ENCODE measurements at regions not wholly inside any gene's neighbourhood (a gene's known extent, or its start where the extent isn't known, plus 50 kb on each side); places are given as distances from the start of the nearest gene placed in this dataset.

GRCh38 chr11:96506953-96507354 is 117.1 kb downstream of the JRKL start:
- TF ChIP-seq HDAC2 (IDR thresholded peaks at IDR 0.05): no peak
- TF ChIP-seq PBX3 (IDR thresholded peaks at IDR 0.05): no peak
- no peak for TF ChIP-seq CTCF (IDR thresholded peaks at IDR 0.05)
- TF ChIP-seq POLR2A (IDR thresholded peaks at IDR 0.05; ENCODE audit: low read length): no peak
- TF ChIP-seq GATA3 (IDR thresholded peaks at IDR 0.05; ENCODE audit: borderline replicate concordance): no peak
- no peak for TF ChIP-seq REST (IDR thresholded peaks at IDR 0.05)
- TF ChIP-seq RAD21 (conservative IDR thresholded peaks at IDR 0.05 in 1 of 2, IDR thresholded peaks at IDR 0.05 in 1 of 2): no peak
- no peak for TF ChIP-seq JUN (IDR thresholded peaks at IDR 0.05)
- TF ChIP-seq RNF2 (IDR thresholded peaks at IDR 0.05; ENCODE audit: borderline replicate concordance, low read depth): no peak
- no peak for TF ChIP-seq HEYL (CRISPR knock-in tag; IDR thresholded peaks at IDR 0.05)
- TF ChIP-seq BCL3 (IDR thresholded peaks at IDR 0.05): no peak
- no peak for TF ChIP-seq CHD2 (IDR thresholded peaks at IDR 0.05; ENCODE audit: low read length, partially characterized antibody)

All from A549 (cell line).